ENCODE measurements at regions not wholly inside any gene's neighbourhood (a gene's known extent, or its start where the extent isn't known, plus 50 kb on each side); places are given as distances from the start of the nearest gene placed in this dataset.

DNA sequence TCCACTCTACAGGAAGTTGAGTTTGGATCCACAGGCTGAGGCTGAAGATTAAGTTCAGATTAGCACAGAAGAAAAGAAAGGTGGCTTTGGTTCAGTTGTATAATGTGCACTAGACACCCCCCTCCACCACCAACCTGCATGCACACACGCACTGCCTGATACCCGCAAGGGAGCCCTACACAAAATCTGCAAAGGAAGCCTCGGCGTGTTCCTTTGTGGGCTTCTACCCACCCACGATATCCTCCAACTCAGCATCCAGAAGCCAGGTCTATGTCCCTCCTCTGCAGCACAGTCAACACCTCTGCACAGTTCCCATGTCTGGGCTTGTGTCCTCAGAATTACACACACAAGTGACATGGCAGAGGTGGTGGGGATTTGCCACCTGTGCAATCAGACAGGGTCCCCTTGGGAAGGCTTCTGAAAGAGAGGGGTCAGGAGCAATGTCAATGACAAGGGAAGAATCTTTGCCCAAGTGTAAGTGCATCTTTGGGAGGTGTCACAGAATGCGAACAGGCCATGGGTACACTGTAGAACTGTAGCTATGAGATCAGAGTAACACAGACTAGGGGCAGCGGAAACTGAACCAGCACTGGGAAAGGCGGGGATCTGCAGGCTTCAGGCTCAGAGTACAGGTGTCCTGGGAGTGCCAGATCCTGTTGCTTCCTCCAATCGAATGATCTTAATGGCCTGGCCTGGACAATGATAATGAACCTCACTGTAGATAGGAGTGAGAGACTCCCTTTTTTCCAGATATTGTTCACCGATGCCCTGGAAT, 148.6 kb upstream of the ETV3 start:
- no TSS peak for BruUV-seq (replicated peaks)
- H2AFZ ChIP-seq (ENCODE audit: low read depth, low read length, poor library complexity, severe bottlenecking), result no peak overlapping the region
- no peak overlapping the region for H3K4me3 ChIP-seq (replicated peaks in 1 of 2; ENCODE audit: low read depth in 1 of 2, low read length in 2 of 2)
- POLR2A ChIA-PET, result no interaction called here
- H3K9me3 ChIP-seq (ENCODE audit: control insufficient read depth in 1 of 2, insufficient read depth in 1 of 2, low read depth in 1 of 2, low read length in 2 of 2), result no peaks in the 10 kb centered on the region
- no peak overlapping the region for H3K4me2 ChIP-seq (ENCODE audit: low read length)
- RAD21 ChIA-PET (ENCODE audit: low non-redundant PET in 1 of 2, low total read pairs in 2 of 2, uncharacterized antibody in 2 of 2, unreplicated experiment in 2 of 2), result no interaction called here
- no peaks in the 10 kb centered on the region for H3K4me1 ChIP-seq (ENCODE audit: control insufficient read depth in 1 of 2, insufficient read depth in 2 of 2, low read length in 2 of 2)
- H3K79me2 ChIP-seq (ENCODE audit: insufficient read depth, low read length), result no peaks in the 10 kb centered on the region
- H3K9ac ChIP-seq (ENCODE audit: low read length), result no peak overlapping the region
- H3K27ac ChIP-seq (ENCODE audit: low read depth, low read length), result no peak overlapping the region
- CTCF ChIA-PET, result no interaction called here
- intact Hi-C loops (cut with micrococcal nuclease), result no loop called here
- DNase-seq (ENCODE audit: low read depth, low spot score) (no peak), ATAC-seq (no peak)
- H3K27me3 ChIP-seq (ENCODE audit: insufficient read depth, low read length), result peaks cover 65% of the 10 kb centered on the region
- H3K9me2 ChIP-seq (ENCODE audit: insufficient read depth), result no peaks in the 10 kb centered on the region
- H3K36me3 ChIP-seq (ENCODE audit: control insufficient read depth in 1 of 2, insufficient read depth in 2 of 2, low read length in 2 of 2), result no peaks in the 10 kb centered on the region
- TF ChIP-seq, protein P1, sequence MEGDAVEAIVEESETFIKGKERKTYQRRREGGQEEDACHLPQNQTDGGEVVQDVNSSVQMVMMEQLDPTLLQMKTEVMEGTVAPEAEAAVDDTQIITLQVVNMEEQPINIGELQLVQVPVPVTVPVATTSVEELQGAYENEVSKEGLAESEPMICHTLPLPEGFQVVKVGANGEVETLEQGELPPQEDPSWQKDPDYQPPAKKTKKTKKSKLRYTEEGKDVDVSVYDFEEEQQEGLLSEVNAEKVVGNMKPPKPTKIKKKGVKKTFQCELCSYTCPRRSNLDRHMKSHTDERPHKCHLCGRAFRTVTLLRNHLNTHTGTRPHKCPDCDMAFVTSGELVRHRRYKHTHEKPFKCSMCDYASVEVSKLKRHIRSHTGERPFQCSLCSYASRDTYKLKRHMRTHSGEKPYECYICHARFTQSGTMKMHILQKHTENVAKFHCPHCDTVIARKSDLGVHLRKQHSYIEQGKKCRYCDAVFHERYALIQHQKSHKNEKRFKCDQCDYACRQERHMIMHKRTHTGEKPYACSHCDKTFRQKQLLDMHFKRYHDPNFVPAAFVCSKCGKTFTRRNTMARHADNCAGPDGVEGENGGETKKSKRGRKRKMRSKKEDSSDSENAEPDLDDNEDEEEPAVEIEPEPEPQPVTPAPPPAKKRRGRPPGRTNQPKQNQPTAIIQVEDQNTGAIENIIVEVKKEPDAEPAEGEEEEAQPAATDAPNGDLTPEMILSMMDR (IDR thresholded peaks at IDR 0.05 in 2 of 3, conservative IDR thresholded peaks at IDR 0.05 in 1 of 3; ENCODE audit: borderline replicate concordance in 1 of 3, insufficient read depth in 1 of 3, low read depth in 2 of 3, low read length in 2 of 3), result no peak
- H4K20me1 ChIP-seq (ENCODE audit: insufficient read depth), result no peaks in the 10 kb centered on the region

DNA sequence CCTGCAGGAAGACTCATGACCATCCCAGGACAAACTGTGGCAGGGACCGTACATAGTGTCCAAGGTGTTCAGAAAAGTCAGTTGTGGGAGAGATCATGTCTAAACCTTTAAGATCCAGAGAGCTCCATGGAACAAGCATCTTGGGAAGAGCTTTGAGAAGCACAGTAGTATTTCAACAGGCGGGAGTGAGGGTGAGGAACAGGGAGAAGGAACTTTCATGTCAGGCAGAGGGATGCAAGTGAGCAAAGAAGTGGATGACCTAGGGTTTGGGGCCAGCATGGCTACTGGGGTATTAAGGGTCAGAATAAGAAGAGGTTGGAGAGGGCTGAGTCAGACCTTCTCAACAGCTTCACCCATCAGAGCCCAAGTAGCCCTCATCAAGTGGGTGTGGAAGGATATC, 147.9 kb upstream of the ETV3 start:
- Histone ChIP-seq H3K79me2 (ENCODE audit: insufficient read depth, low read length) (no peaks in the 10 kb centered on the region), H2AFZ (ENCODE audit: low read depth, low read length, poor library complexity, severe bottlenecking) (no peak overlapping the region), H3K36me3 (ENCODE audit: control insufficient read depth in 1 of 2, insufficient read depth in 2 of 2, low read length in 2 of 2) (no peaks in the 10 kb centered on the region), H3K4me1 (ENCODE audit: control insufficient read depth in 1 of 2, insufficient read depth in 2 of 2, low read length in 2 of 2) (no peaks in the 10 kb centered on the region), H3K27ac (ENCODE audit: low read depth, low read length) (no peak overlapping the region), H3K9me2 (ENCODE audit: insufficient read depth) (no peaks in the 10 kb centered on the region), H3K4me2 (ENCODE audit: low read length) (no peak overlapping the region), H3K4me3 (replicated peaks in 1 of 2; ENCODE audit: low read depth in 1 of 2, low read length in 2 of 2) (no peak overlapping the region), H3K9me3 (ENCODE audit: control insufficient read depth in 1 of 2, insufficient read depth in 1 of 2, low read depth in 1 of 2, low read length in 2 of 2) (no peaks in the 10 kb centered on the region), H4K20me1 (ENCODE audit: insufficient read depth) (no peaks in the 10 kb centered on the region), H3K9ac (ENCODE audit: low read length) (no peak overlapping the region), H3K27me3 (ENCODE audit: insufficient read depth, low read length) (peaks cover 60% of the 10 kb centered on the region)
- ChIA-PET POLR2A (no interaction called here), CTCF (no interaction called here), RAD21 (ENCODE audit: low non-redundant PET in 1 of 2, low total read pairs in 2 of 2, uncharacterized antibody in 2 of 2, unreplicated experiment in 2 of 2) (no interaction called here)
- no TSS peak for BruUV-seq (replicated peaks)
- no peak for DNase-seq (ENCODE audit: low read depth, low spot score)
- intact Hi-C loops (cut with micrococcal nuclease), result no loop called here
- no peak for ATAC-seq
- TF ChIP-seq TCF7L2 (IDR thresholded peaks at IDR 0.05; ENCODE audit: borderline replicate concordance, extremely low read depth, insufficient read depth, insufficient read length) (no peak), SRF (IDR thresholded peaks at IDR 0.05; ENCODE audit: low read depth) (no peak), FOSL1 (IDR thresholded peaks at IDR 0.05; ENCODE audit: low read depth) (no peak), JUND (IDR thresholded peaks at IDR 0.05) (no peak), POLR2AphosphoS5 (IDR thresholded peaks at IDR 0.05; ENCODE audit: low read depth, low read length) (no peak), SP1 (IDR thresholded peaks at IDR 0.05; ENCODE audit: low read depth) (no peak), ZFX (IDR thresholded peaks at IDR 0.05) (no peak), ELF1 (IDR thresholded peaks at IDR 0.05; ENCODE audit: borderline replicate concordance, low read depth) (no peak)
- TF ChIP-seq, protein P2, sequence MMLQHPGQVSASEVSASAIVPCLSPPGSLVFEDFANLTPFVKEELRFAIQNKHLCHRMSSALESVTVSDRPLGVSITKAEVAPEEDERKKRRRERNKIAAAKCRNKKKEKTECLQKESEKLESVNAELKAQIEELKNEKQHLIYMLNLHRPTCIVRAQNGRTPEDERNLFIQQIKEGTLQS (IDR thresholded peaks at IDR 0.05), result no peak
- TF ChIP-seq, protein P3, sequence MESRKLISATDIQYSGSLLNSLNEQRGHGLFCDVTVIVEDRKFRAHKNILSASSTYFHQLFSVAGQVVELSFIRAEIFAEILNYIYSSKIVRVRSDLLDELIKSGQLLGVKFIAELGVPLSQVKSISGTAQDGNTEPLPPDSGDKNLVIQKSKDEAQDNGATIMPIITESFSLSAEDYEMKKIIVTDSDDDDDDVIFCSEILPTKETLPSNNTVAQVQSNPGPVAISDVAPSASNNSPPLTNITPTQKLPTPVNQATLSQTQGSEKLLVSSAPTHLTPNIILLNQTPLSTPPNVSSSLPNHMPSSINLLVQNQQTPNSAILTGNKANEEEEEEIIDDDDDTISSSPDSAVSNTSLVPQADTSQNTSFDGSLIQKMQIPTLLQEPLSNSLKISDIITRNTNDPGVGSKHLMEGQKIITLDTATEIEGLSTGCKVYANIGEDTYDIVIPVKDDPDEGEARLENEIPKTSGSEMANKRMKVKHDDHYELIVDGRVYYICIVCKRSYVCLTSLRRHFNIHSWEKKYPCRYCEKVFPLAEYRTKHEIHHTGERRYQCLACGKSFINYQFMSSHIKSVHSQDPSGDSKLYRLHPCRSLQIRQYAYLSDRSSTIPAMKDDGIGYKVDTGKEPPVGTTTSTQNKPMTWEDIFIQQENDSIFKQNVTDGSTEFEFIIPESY (IDR thresholded peaks at IDR 0.05; ENCODE audit: extremely low read depth, insufficient replicate concordance, low read length), result no peak
- TF ChIP-seq, protein P4, sequence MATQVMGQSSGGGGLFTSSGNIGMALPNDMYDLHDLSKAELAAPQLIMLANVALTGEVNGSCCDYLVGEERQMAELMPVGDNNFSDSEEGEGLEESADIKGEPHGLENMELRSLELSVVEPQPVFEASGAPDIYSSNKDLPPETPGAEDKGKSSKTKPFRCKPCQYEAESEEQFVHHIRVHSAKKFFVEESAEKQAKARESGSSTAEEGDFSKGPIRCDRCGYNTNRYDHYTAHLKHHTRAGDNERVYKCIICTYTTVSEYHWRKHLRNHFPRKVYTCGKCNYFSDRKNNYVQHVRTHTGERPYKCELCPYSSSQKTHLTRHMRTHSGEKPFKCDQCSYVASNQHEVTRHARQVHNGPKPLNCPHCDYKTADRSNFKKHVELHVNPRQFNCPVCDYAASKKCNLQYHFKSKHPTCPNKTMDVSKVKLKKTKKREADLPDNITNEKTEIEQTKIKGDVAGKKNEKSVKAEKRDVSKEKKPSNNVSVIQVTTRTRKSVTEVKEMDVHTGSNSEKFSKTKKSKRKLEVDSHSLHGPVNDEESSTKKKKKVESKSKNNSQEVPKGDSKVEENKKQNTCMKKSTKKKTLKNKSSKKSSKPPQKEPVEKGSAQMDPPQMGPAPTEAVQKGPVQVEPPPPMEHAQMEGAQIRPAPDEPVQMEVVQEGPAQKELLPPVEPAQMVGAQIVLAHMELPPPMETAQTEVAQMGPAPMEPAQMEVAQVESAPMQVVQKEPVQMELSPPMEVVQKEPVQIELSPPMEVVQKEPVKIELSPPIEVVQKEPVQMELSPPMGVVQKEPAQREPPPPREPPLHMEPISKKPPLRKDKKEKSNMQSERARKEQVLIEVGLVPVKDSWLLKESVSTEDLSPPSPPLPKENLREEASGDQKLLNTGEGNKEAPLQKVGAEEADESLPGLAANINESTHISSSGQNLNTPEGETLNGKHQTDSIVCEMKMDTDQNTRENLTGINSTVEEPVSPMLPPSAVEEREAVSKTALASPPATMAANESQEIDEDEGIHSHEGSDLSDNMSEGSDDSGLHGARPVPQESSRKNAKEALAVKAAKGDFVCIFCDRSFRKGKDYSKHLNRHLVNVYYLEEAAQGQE (IDR thresholded peaks at IDR 0.05; ENCODE audit: low read depth), result no peak
